GM21515 (cell line): ENCODE measurements at regions not wholly inside any gene's neighbourhood (a gene's known extent, or its start where the extent isn't known, plus 50 kb on each side); places are given as distances from the start of the nearest gene placed in this dataset.

Experiments
- ATAC-seq: cut with Tn5 transposase; IDR thresholded peaks from one replicate; pipeline ENCODE4 v1.9.1; 2021; ENCODE audit not compliant: unreplicated experiment

- no peak for ATAC-seq
Measured at GRCh38 chr18:40531051-40531450, 1424.0 kb upstream of the PIK3C3 start.

GRCh38 chr18:40529478-40529877 lies 1425.6 kb upstream of the PIK3C3 start:
- ATAC-seq: no peak

- ATAC-seq: no peak
Measured at GRCh38 chr18:40524881-40525280, 1430.2 kb upstream of the PIK3C3 start.

GRCh38 chr18:40523287-40523686 lies 1431.7 kb upstream of the PIK3C3 start:
- ATAC-seq: no peak

- ATAC-seq: no peak
Measured at GRCh38 chr18:40501026-40501425, 1454.0 kb upstream of the PIK3C3 start.

GRCh38 chr18:40494603-40495002 lies 1460.4 kb upstream of the PIK3C3 start:
- ATAC-seq: no peak

GRCh38 chr18:40493316-40493715 lies 1461.7 kb upstream of the PIK3C3 start:
- no peak for ATAC-seq

GRCh38 chr18:40489301-40489700 lies 1465.7 kb upstream of the PIK3C3 start:
- no peak for ATAC-seq

- no peak for ATAC-seq
Measured at GRCh38 chr18:40485318-40485717, 1469.7 kb upstream of the PIK3C3 start.

GRCh38 chr18:40473221-40474029 lies 1481.6 kb upstream of the PIK3C3 start:
- no peak for ATAC-seq

- no peak for ATAC-seq
Measured at GRCh38 chr18:40470723-40471122, 1484.3 kb upstream of the PIK3C3 start.

GRCh38 chr18:40469851-40470250 lies 1485.2 kb upstream of the PIK3C3 start:
- ATAC-seq: no peak

GRCh38 chr18:40469316-40469715 lies 1485.7 kb upstream of the PIK3C3 start:
- ATAC-seq: no peak

- ATAC-seq: no peak
Measured at GRCh38 chr18:40464032-40464431, 1491.0 kb upstream of the PIK3C3 start.

- no peak for ATAC-seq
Measured at GRCh38 chr18:40453903-40454302, 1501.1 kb upstream of the PIK3C3 start.

GRCh38 chr18:40452599-40452998 lies 1502.4 kb upstream of the PIK3C3 start:
- no peak for ATAC-seq

GRCh38 chr18:40450751-40451150 lies 1504.3 kb upstream of the PIK3C3 start:
- ATAC-seq: no peak

GRCh38 chr18:40447820-40448219 lies 1507.2 kb upstream of the PIK3C3 start:
- no peak for ATAC-seq

- ATAC-seq: no peak
Measured at GRCh38 chr18:40440088-40440487, 1514.9 kb upstream of the PIK3C3 start.

- ATAC-seq: no peak
Measured at GRCh38 chr18:40437517-40437916, 1517.5 kb upstream of the PIK3C3 start.

GRCh38 chr18:40431071-40431985 lies 1523.7 kb upstream of the PIK3C3 start:
- ATAC-seq: no peak

- no peak for ATAC-seq
Measured at GRCh38 chr18:40423291-40423690, 1531.7 kb upstream of the PIK3C3 start.
